AG04450 (cell line): ENCODE measurements at regions not wholly inside any gene's neighbourhood (a gene's known extent, or its start where the extent isn't known, plus 50 kb on each side); places are given as distances from the start of the nearest gene placed in this dataset.

Experiments
- CTCF ChIA-PET: fragments of 300-600, 350-600 bp; formaldehyde crosslinking; extraction: SDS; loops from one replicate; lab custom pipeline; 2022; ENCODE audit warnings: antibody characterized with exemption, inconsistent platforms; lab: Charles Lee
- POLR2A ChIA-PET: fragments of 350-600 bp; formaldehyde crosslinking; extraction: SDS; loops from one replicate; lab custom pipeline; 2021; ENCODE audit warnings: antibody characterized with exemption, inconsistent platforms; lab: Yijun Ruan, JAX
- DNase-seq: peaks from one replicate; pipeline ENCODE4 v3.0.0-alpha.2; 2011; ENCODE audit warnings: low read depth, low spot score
- H3K27ac ChIP-seq: one replicate; pipeline ENCODE4 v1.5.1; 2012; ENCODE audit warnings: low read depth, low read length, control low read depth
- H3K27me3 ChIP-seq: one replicate; pipeline ENCODE4 v1.6.0; 2012; ENCODE audit warnings: low read length; ENCODE audit not compliant: control insufficient read depth, insufficient read depth
- H3K4me3 ChIP-seq: 2 replicates; pipeline ENCODE4 v1.5.1; 2011; ENCODE audit warnings: mild to moderate bottlenecking, low read depth, low read length, control low read depth
- H3K9me3 ChIP-seq: 2 replicates; pipeline ENCODE4 v1.5.1; 2012; ENCODE audit warnings: low read length; ENCODE audit not compliant: control insufficient read depth, insufficient read depth
- TF ChIP-seq, protein P1 (sequence below): IDR thresholded peaks from 2 replicates; pipeline ENCODE4 v1.5.1; 2011; ENCODE audit warnings: low read depth, low read length, control low read depth, inconsistent platforms

DNA sequence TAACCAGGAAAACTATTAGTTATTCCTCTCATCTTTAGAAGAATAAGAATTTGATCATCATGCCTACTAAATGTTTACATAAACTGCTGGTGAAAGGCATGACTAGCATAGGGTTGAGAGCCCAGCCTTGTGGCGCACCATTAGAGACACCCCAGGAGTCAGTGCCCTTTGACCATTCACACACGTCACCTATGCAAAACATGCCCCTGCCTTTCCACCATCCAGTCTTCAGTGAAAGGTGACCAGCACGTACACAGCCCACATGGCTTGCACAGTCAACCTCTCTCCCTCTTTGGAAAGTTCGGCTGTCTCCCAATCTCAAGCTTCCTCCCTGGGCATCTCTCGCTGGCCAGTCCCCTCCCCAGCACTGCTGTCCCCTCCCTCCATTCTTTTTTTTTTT is 150.3 kb downstream of the ENGASE start:
- Histone ChIP-seq H3K4me3 (no peak overlapping the region), H3K27ac (no peak overlapping the region), H3K9me3 (no peaks in the 10 kb centered on the region), H3K27me3 (peaks cover 20% of the 10 kb centered on the region)
- DNase-seq, result no peak
- CTCF ChIA-PET, result no interaction called here
- POLR2A ChIA-PET, result no interaction called here
- TF ChIP-seq, protein P1, sequence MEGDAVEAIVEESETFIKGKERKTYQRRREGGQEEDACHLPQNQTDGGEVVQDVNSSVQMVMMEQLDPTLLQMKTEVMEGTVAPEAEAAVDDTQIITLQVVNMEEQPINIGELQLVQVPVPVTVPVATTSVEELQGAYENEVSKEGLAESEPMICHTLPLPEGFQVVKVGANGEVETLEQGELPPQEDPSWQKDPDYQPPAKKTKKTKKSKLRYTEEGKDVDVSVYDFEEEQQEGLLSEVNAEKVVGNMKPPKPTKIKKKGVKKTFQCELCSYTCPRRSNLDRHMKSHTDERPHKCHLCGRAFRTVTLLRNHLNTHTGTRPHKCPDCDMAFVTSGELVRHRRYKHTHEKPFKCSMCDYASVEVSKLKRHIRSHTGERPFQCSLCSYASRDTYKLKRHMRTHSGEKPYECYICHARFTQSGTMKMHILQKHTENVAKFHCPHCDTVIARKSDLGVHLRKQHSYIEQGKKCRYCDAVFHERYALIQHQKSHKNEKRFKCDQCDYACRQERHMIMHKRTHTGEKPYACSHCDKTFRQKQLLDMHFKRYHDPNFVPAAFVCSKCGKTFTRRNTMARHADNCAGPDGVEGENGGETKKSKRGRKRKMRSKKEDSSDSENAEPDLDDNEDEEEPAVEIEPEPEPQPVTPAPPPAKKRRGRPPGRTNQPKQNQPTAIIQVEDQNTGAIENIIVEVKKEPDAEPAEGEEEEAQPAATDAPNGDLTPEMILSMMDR, result no peak

DNA sequence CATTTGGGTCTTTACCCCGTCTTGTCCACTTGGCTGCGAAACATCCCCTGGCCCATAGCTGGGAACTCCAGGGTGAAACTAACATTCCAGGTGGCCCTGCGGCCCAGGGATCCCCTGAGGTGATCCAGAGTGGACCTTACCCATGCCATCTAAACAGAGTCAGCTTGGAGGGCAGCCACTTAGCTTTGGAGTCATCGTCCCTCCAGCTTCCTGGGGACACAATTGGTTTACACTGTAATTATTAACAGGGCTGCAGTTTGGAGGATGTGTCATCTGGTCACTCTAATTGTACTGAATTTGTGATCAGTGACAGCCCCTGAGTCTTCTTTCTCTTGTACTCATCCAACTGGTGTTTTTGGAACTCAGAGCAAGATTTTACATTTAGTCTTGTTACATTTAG is 149.9 kb downstream of the ENGASE start:
- Histone ChIP-seq H3K9me3 (no peaks in the 10 kb centered on the region), H3K27me3 (peaks cover 20% of the 10 kb centered on the region), H3K27ac (no peak overlapping the region), H3K4me3 (no peak overlapping the region)
- POLR2A ChIA-PET, result no interaction called here
- TF ChIP-seq, protein P1, result no peak
- no peak for DNase-seq
- CTCF ChIA-PET, result no interaction called here

DNA sequence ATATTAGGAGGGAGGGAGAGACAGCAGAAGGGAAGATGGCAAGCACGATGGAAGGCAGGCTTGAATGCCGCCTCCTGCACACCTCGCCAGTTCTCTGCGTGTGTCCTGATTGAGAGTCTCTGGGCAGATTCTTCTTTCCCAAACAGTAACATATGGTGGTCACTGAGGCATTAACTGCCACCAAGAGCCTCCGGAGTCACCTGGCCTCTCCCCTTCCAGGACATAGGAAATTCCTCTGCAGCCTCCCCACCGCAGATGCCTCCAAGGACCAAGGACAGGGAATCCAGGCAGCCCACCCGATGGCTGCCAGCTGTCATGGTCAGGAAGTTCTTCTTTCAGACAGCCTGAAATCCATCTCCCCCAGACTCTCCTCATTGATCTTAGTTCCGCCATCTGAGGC is 149.3 kb downstream of the ENGASE start:
- Histone ChIP-seq H3K27ac (no peak overlapping the region), H3K4me3 (no peak overlapping the region), H3K9me3 (no peaks in the 10 kb centered on the region), H3K27me3 (peaks cover 20% of the 10 kb centered on the region)
- ChIA-PET POLR2A (no interaction called here), CTCF (no interaction called here)
- TF ChIP-seq, protein P1, result no peak
- DNase-seq, result no peak

DNA sequence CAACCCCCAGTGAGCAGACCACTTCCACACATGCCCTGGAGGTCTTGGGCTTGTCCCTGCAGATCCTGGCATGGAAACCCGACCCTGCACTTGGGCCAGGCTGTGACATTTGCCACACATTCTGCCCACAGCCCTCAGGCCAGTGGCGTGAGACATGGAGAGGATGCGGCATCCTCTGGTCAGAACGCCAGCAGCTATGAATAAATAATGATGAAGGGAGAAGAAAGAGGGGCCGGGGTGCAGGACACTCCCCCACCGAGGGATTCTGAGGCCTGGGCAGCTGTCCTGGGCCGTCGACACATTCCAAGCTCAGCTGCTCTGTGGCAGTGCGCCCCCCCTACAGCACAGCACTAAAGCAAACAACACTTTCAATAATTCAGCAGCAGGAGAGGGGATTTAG is 148.8 kb downstream of the ENGASE start:
- Histone ChIP-seq H3K27ac (no peak overlapping the region), H3K27me3 (peaks cover 25% of the 10 kb centered on the region), H3K4me3 (no peak overlapping the region), H3K9me3 (no peaks in the 10 kb centered on the region)
- DNase-seq, result no peak
- ChIA-PET POLR2A (no interaction called here), CTCF (no interaction called here)
- TF ChIP-seq, protein P1, result no peak

DNA sequence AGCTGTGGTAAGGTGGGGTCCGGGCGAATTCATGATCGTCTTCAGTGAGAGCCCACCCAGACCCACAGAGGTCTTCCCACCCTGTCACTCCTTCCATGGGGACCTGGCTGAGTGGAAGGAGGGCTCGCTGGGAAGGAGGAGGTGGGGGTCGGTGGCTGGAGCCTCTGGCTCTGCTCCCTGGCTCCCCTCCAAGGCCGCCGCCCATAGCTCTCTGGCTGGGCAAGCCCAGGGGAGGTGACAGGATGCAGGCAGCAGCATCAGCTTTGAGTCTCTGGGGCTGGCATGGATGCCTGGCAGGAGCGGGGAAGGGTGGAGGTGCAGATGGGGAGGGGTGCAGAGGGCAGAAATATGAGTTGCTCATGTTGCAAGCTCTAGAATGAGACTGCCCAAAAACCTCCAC is 147.0 kb downstream of the ENGASE start:
- Histone ChIP-seq H3K4me3 (no peak overlapping the region), H3K9me3 (no peaks in the 10 kb centered on the region), H3K27me3 (peaks cover 32% of the 10 kb centered on the region), H3K27ac (no peak overlapping the region)
- DNase-seq, result no peak
- TF ChIP-seq, protein P1, result no peak
- CTCF ChIA-PET, result no interaction called here
- POLR2A ChIA-PET, result no interaction called here
